Peyer's patch (tissue), 4 donors: ENCODE measurements at regions not wholly inside any gene's neighbourhood (a gene's known extent, or its start where the extent isn't known, plus 50 kb on each side); places are given as distances from the start of the nearest gene placed in this dataset.

Experiments used
- CTCF ChIP-seq, 6 experiments: fragments of 450-650 bp in 4 of 6; fragments of 200-600 bp in 2 of 6; sonication (generic) in 1 of 6; IDR thresholded peaks; one replicate each; pipeline ENCODE4 v1.5.1; 2017 to 2019; ENCODE audit warnings: antibody characterized with exemption in 6 of 6, mild to moderate bottlenecking in 3 of 6, moderate library complexity in 1 of 6
- POLR2A ChIP-seq, 2 donors: fragments of 450-650 bp; IDR thresholded peaks; one replicate each; pipeline ENCODE4 v1.5.1; 2017; ENCODE audit warnings: antibody characterized with exemption in 2 of 2, mild to moderate bottlenecking in 2 of 2, moderate library complexity in 2 of 2

GRCh38 chr2:62611854-62612253 lies 93.7 kb upstream of the EHBP1 start:
- no peak for TF ChIP-seq CTCF (IDR thresholded peaks at IDR 0.05)
- TF ChIP-seq POLR2A (IDR thresholded peaks at IDR 0.05) = no peak
